NCI-H187 (cell line): ENCODE measurements at regions not wholly inside any gene's neighbourhood (a gene's known extent, or its start where the extent isn't known, plus 50 kb on each side); places are given as distances from the start of the nearest gene placed in this dataset.

Experiments used
- DNase-seq, 2 experiments: peaks; one replicate each; lab custom pipeline; 2025; lab: John Stamatoyannopoulos, UW

- DNase-seq = no peak
Observed at GRCh38 chr4:3715855-3716630, 50.1 kb upstream of the ADRA2C start.

DNA sequence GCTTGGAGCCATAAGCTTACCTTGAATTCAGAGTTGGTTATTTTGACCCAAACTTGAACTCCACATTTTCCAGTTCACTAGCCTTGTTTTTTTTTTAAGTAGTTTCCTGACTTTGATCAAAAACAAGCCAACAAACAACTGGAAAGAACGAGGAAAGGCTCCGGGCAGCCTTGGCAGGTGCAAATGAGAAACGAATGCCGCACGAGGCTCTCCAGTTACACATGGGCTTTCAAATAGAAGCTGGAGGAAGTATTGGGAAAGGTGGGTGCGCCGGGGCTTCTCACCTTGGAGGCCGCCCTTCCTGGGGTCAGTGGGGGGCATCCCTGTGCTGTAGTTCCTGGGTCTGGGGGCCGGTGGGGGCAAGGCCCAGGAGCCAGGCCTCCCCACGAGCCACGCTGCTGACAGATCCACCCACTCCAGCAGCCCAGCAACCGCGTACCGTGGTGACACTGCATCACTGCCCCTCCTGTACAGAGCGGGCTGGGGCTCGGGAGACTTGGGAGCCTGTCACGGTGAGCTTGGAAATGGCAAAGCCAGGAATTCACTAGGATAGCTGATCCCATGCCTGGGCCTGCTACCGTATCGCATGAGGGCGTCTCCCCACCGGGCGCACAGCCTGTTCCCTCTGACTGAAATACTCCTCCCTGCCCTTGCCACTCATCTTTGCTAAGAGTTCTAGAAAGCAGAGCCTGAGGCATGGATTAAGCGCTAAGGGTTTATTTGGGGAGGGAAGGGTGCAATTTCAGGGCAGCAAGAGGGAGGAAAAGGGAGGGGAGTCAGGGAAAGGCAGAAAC, 50.9 kb upstream of the ADRA2C start:
- DNase-seq = no peak

DNA sequence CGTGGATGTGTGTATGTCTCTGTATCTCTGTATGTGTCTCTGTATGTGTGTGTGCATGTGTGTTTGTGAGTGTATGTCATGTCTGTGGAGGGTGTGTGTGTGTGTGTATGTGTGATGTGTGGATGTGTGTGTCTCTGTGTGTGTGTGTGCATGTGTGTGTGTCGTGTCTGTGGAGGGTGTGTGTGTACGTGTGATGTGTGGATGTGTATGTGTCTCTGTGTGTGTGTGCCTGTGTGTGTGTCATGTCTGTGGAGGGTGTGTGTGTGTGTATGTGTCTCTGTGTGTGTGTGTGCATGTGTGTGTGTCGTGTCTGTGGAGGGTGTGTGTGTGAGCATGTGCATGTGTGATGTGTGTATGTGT, 51.6 kb upstream of the ADRA2C start:
- DNase-seq = no peak

DNA sequence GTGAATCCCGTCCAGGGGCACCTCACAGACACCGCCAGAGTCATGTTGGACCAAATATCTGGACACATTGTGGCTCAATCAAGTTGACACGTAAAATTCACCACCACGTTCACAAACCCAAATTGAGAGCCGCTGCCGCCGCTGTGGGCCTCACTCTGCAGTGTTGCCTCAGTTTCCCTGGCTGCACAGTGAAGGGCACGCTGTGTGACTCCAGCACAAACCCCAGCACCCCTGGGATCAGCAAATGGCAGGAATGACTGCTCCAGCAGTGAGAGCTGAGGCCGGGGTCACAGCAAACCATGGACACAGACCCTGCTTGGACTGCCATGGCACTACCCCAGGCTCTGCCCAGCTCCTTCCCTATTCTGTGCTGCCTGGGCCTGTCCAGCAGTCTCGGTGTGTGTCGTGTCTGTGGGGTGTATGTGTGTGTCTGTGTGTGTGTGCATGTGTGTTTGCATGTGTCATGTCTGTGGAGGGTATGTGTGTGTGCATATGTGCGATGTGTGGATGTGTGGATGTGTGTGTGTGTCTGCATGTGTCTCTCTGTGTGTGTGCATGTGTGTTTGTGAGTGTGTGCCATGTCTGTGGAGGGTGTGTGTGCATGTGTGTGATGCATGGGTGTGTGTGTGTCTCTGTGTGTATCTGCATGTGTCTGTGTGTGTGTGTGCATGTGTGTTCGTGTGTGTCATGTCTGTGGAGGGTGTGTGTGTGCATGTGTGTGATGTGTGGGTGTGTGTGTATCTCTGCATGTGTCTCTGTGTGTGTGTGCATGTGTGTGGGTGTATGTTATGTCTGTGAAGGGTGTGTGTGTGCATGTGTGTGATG, 52.2 kb upstream of the ADRA2C start:
- no peak for DNase-seq

- no peak for DNase-seq
Observed at GRCh38 chr4:3713346-3713745, 52.8 kb upstream of the ADRA2C start.

DNA sequence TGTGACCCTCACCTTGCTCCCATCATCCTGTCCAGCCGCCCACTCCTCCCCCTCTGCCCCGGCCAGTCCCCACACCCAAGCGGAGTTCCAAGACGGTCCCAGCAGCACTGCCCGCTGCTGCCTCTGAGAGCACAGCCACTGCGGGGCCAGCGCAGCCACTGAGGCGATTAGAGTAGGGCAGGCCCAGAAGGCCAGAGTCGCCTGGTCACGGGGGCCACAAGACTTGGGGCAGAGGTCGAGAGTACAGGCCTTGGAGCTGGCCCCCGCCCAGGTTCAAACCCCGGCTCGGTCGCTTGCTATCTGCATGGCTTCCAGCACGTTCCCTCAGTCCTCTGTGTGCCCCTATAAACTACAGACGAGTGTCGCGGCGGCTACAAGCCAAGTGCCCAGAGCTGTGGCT, 53.2 kb upstream of the ADRA2C start:
- no peak for DNase-seq

- no peak for DNase-seq
Observed at GRCh38 chr4:3712112-3712805, 53.9 kb upstream of the ADRA2C start.

- DNase-seq = no peak
Observed at GRCh38 chr4:3711183-3712111, 54.7 kb upstream of the ADRA2C start.

- no peak for DNase-seq
Observed at GRCh38 chr4:3710451-3711182, 55.6 kb upstream of the ADRA2C start.

- DNase-seq = no peak
Observed at GRCh38 chr4:3709846-3710441, 56.2 kb upstream of the ADRA2C start.

DNA sequence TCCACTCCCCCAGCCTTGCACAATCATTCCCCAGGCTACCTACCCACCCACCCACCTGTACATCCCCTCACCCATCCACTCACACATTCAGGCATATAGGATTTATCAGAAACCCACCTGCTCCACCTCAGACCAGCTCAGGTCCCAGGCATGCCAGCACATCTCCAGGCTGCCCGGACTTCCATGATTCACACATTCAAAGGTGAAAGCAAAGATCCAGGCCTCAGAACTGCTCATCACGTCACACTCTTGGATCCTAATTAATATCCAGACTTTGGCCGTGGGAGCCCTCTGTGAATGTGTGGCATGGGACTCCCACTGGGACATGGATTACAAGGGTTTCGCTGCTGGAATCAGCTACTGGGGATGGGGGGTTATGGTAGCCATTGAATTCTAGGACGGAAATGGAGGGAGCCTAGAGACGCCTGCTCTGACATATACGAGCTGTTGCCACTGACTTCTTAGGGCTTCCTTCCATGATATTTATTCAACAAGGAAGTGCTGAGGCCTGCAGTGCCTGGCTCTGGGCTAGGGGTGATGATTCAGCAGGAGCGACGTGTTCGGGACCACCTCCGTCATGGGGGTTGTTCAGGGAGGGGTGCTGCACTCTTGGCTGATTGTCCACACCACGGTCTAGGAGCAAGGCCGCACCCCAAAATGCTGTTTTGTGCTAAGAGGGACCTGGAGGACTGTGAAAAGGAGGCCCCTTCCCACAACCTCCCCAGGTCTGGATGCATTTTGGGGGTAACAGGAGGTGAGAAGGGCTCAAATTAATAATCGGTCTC, 56.9 kb upstream of the ADRA2C start:
- DNase-seq = no peak

- no peak for DNase-seq
Observed at GRCh38 chr4:3708611-3709010, 57.6 kb upstream of the ADRA2C start.

GRCh38 chr4:3708103-3708510, 58.1 kb upstream of the ADRA2C start:
- DNase-seq = no peak

- DNase-seq = no peak
Observed at GRCh38 chr4:3707423-3708102, 58.6 kb upstream of the ADRA2C start.

- no peak for DNase-seq
Observed at GRCh38 chr4:3706565-3707422, 59.4 kb upstream of the ADRA2C start.

DNA sequence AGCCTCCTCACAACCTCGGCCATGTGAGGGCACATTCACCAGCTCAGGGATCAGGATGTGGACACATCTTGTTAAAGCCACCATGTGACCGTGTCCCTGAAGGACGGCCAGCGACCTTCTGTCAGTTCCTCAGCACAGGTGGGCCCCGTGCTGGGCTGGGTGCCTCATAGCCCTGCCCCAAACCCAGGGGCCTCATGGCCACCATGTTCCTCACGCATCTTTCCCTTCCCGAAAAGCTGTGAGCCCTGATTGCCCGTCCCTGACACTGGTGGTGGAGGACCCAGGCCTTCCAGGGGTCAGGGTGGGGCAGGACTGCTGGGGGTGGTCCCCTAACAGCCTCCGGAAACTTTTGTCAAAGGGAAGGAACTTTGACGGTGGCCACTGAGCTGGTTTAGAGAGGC, 60.1 kb upstream of the ADRA2C start:
- no peak for DNase-seq

- no peak for DNase-seq
Observed at GRCh38 chr4:3705236-3705987, 60.8 kb upstream of the ADRA2C start.
